ENCODE measurements at regions not wholly inside any gene's neighbourhood (a gene's known extent, or its start where the extent isn't known, plus 50 kb on each side); places are given as distances from the start of the nearest gene placed in this dataset.
"Not testable (repeated sequence)": the region's sequence is repeated elsewhere in the genome, so short reads cannot be mapped to it uniquely, and the experiment has no call there.

GRCh38 chr15:84142888-84143337 is 92.7 kb upstream of the GOLGA6L4 start:
- no peaks in the 10 kb centered on the region for H3K36me3 ChIP-seq
- H3K27ac ChIP-seq = no peak overlapping the region
- TF ChIP-seq CTCF (IDR thresholded peaks at IDR 0.05; ENCODE audit: low read depth, low read length) = peak; percentile 78
- no peak overlapping the region for H3K4me3 ChIP-seq
- no peaks in the 10 kb centered on the region for H3K9me3 ChIP-seq (ENCODE audit: low read depth)
- DNase-seq (ENCODE audit: low read depth in 1 of 2, low spot score in 1 of 2) = peak; percentile 89
- no peaks in the 10 kb centered on the region for H3K4me1 ChIP-seq (ENCODE audit: low read depth)
- no peaks in the 10 kb centered on the region for H3K27me3 ChIP-seq

DNA sequence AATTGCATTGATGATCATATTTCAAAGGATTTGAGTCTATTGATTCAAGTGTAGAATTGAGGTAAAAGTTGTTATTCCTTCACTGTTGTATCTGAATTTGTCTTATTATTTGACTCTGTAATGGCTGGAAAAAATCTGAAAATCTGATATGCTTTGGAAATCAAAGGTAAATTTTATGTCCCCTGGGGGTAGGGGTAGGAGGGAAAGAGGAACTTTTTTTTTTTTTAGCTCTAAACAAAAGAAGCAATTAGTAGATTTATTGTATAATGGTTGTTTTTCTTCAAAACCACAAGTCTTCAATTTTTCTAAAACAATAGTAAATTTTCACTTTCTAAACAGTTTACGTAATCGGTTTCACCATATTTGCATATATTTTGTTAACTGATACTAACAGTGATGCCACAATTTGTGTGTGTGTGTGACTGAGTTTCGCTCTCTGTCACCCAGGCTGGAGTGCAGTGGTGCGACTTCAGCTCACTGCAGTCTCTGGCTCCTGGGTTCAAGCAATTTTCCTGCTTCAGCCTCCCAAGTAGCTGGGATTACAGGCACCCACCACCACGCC is 91.7 kb upstream of the GOLGA6L4 start:
- Histone ChIP-seq H3K4me3 (no peak overlapping the region), H3K36me3 (no peaks in the 10 kb centered on the region), H3K27ac (no peak overlapping the region), H3K27me3 (no peaks in the 10 kb centered on the region), H3K4me1 (ENCODE audit: low read depth) (no peaks in the 10 kb centered on the region), H3K9me3 (ENCODE audit: low read depth) (no peaks in the 10 kb centered on the region)
- no peak for TF ChIP-seq CTCF (IDR thresholded peaks at IDR 0.05; ENCODE audit: low read depth, low read length)
- no peak for DNase-seq (ENCODE audit: low read depth in 1 of 2, low spot score in 1 of 2)

DNA sequence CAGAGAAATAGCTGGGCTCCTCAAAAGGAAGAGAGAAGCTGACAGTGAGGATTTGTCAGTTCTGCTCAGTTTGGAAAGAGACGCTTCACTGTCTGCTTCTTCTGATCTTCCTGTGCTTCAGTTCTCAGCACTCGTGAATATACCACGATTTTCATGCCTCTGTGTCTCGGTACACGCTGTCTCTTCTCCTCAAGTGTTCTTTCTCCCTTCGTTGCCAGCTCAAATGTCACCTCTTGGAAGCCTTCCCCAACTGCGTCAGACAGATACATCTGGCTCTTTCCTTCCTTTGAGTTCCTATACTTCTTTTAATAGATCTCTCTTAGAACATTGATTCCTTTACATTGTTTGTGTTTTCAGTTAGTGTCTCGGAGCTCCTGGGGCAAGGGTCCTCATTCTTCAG is 90.6 kb upstream of the GOLGA6L4 start:
- not testable (repeated sequence) for H3K27ac ChIP-seq; H3K4me3 ChIP-seq; H3K4me1 ChIP-seq (ENCODE audit: low read depth); DNase-seq (ENCODE audit: low read depth in 1 of 2, low spot score in 1 of 2); H3K27me3 ChIP-seq; H3K9me3 ChIP-seq (ENCODE audit: low read depth); H3K36me3 ChIP-seq

- H3K4me1 ChIP-seq (ENCODE audit: low read depth); H3K27me3 ChIP-seq; DNase-seq (ENCODE audit: low read depth in 1 of 2, low spot score in 1 of 2); H3K4me3 ChIP-seq; H3K27ac ChIP-seq; H3K36me3 ChIP-seq; H3K9me3 ChIP-seq (ENCODE audit: low read depth): not testable (repeated sequence)
Observed at GRCh38 chr15:84146299-84146698, 89.3 kb upstream of the GOLGA6L4 start.

DNA sequence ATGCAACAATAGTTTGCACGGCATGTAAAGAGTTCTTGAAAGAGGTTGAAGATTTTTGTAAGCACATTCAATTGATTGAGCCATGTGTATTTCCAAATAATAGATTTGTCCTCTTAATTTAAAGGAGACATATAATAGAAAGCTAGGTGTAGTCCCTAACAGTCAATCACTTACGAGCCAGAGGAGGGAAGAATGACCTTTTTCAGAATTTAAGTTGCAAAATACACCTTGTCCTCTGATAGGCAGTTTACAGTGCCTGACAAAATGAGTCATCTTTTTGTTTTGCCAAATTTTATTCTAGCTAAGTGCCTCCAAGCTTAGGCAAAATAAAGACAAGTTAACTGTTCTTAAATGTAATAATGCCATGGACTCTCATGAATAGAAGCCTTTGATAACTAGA is 88.3 kb upstream of the GOLGA6L4 start:
- not testable (repeated sequence) for H3K36me3 ChIP-seq

DNA sequence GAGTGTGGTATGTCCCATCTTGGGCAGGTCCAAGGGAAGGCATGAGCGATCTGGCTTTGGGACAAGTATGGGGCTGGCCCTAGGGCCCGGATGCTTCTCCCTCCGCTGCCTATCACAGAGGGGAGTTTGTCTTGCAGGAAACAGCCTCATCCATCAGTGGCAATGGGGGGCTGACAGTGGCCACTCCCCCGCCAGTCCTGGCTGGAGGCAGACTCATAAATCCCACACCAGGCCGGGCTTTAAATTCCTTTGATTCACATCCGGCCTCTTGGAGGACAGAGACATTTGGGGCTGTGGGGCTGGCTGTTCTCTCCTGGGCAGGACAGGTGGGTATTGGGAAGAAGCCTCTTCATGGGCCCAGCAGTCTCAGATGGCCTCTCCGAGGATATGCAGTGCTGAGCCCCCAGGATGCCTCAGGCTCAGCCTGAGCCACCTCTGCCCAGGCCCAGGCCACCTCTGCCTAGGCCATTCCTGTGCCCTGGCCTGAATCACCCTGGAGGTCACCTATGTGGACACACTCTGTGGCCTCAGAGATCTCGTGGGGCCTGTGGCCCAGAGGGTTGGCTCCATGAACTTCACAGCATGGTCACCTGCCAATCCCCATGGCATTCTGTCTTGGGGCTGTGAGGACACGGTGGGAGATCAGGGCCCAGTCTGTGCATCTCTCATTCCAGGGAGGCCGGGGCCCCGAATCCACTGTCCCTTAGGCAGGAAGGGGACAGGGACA is 84.2 kb upstream of the GOLGA6L4 start:
- TF ChIP-seq CTCF (IDR thresholded peaks at IDR 0.05; ENCODE audit: low read depth, low read length) = no peak
- Histone ChIP-seq H3K9me3 (ENCODE audit: low read depth) (no peaks in the 10 kb centered on the region), H3K27ac (no peak overlapping the region), H3K4me3 (no peak overlapping the region), H3K27me3 (no peaks in the 10 kb centered on the region), H3K36me3 (no peaks in the 10 kb centered on the region), H3K4me1 (ENCODE audit: low read depth) (no peaks in the 10 kb centered on the region)
- DNase-seq (ENCODE audit: low read depth in 1 of 2, low spot score in 1 of 2) = peak in 1 of 2 donors; percentile 11

More for the DNA sequence above, 88.3 kb upstream of the GOLGA6L4 start:
- H3K4me3 ChIP-seq; H3K9me3 ChIP-seq (ENCODE audit: low read depth); H3K27ac ChIP-seq; DNase-seq (ENCODE audit: low read depth in 1 of 2, low spot score in 1 of 2); H3K27me3 ChIP-seq; H3K4me1 ChIP-seq (ENCODE audit: low read depth): not testable (repeated sequence)

DNA sequence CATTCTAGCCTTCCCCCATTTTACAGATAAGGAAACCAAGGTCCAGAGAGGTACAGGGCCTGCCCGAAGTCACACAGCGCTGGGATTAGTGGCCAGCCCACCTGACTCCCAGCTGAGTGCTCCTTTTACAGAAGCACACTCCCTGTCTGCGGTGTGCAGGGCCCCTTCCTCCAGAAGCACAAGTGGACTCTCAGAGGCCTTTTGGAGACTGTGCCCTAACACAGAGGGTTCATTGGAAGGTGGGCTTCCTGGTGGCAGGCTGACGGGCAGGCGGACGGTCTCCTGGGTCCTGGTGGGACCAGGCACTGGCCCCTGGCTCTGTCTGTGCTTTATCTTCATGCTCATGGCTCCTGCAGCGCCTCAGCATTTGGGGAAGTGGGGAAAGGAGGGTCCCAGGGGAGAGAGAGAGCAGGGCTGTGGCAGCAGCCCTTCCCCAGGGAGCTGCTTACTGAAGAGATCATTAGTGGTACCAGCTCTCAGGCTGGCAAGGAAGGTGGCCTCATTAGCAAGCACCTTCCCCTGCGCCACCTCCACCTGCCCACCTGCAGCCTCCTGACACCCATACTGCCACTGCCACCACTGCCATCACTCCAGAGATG is 83.1 kb upstream of the GOLGA6L4 start:
- H3K27me3 ChIP-seq; H3K27ac ChIP-seq; H3K4me1 ChIP-seq (ENCODE audit: low read depth); H3K9me3 ChIP-seq (ENCODE audit: low read depth); DNase-seq (ENCODE audit: low read depth in 1 of 2, low spot score in 1 of 2); H3K4me3 ChIP-seq; H3K36me3 ChIP-seq: not testable (repeated sequence)

- H3K4me3 ChIP-seq; H3K9me3 ChIP-seq (ENCODE audit: low read depth); DNase-seq (ENCODE audit: low read depth in 1 of 2, low spot score in 1 of 2); H3K27me3 ChIP-seq; H3K36me3 ChIP-seq; H3K4me1 ChIP-seq (ENCODE audit: low read depth); H3K27ac ChIP-seq: not testable (repeated sequence)
Observed at GRCh38 chr15:84153655-84154140, 81.9 kb upstream of the GOLGA6L4 start.

GRCh38 chr15:84154314-84154713 is 81.3 kb upstream of the GOLGA6L4 start:
- not testable (repeated sequence) for H3K9me3 ChIP-seq (ENCODE audit: low read depth); H3K4me3 ChIP-seq; H3K27ac ChIP-seq; H3K27me3 ChIP-seq; H3K4me1 ChIP-seq (ENCODE audit: low read depth); H3K36me3 ChIP-seq; DNase-seq (ENCODE audit: low read depth in 1 of 2, low spot score in 1 of 2)

- not testable (repeated sequence) for H3K27me3 ChIP-seq; H3K4me1 ChIP-seq (ENCODE audit: low read depth); H3K9me3 ChIP-seq (ENCODE audit: low read depth); H3K27ac ChIP-seq; H3K4me3 ChIP-seq; H3K36me3 ChIP-seq; DNase-seq (ENCODE audit: low read depth in 1 of 2, low spot score in 1 of 2)
Observed at GRCh38 chr15:84154787-84155186, 80.8 kb upstream of the GOLGA6L4 start.
